Peyer's patch (tissue), 4 donors: ENCODE measurements at regions not wholly inside any gene's neighbourhood (a gene's known extent, or its start where the extent isn't known, plus 50 kb on each side); places are given as distances from the start of the nearest gene placed in this dataset.

Experiments used
- DNase-seq, 3 donors: peaks; one replicate each; pipeline ENCODE4 v3.0.0-alpha.2; 2017 to 2019
- H3K27ac ChIP-seq, 4 donors: fragments of 200-600 bp; sonication (generic); one replicate each; pipeline ENCODE4 v1.5.1; 2016 to 2019
- H3K27me3 ChIP-seq, 2 donors: fragments of 200-600 bp; sonication (generic); one replicate each; pipeline ENCODE4 v1.5.1; 2019
- H3K36me3 ChIP-seq, 3 donors: fragments of 200-600 bp; sonication (generic); one replicate each; pipeline ENCODE4 v1.5.1; 2016 to 2019
- H3K4me1 ChIP-seq, 4 donors: fragments of 200-600 bp; sonication (generic); one replicate each; pipeline ENCODE4 v1.5.1; 2016 to 2019
- H3K4me3 ChIP-seq, 4 donors: fragments of 200-600 bp; sonication (generic); 1 replicate in 3 of 4; 2 replicates in 1 of 4; pipeline ENCODE4 v1.5.1; 2016 to 2019; ENCODE audit warnings: mild to moderate bottlenecking in 1 of 4
- H3K9me3 ChIP-seq, 4 donors: fragments of 200-600 bp; sonication (generic); one replicate each; pipeline ENCODE4 v1.5.1; 2016 to 2019; ENCODE audit warnings: mild to moderate bottlenecking in 1 of 4
- CTCF ChIP-seq, 6 experiments: fragments of 450-650 bp in 4 of 6; fragments of 200-600 bp in 2 of 6; sonication (generic) in 1 of 6; IDR thresholded peaks; one replicate each; pipeline ENCODE4 v1.5.1; 2017 to 2019; ENCODE audit warnings: antibody characterized with exemption in 6 of 6, mild to moderate bottlenecking in 3 of 6, moderate library complexity in 1 of 6
- POLR2A ChIP-seq, 2 donors: fragments of 450-650 bp; IDR thresholded peaks; one replicate each; pipeline ENCODE4 v1.5.1; 2017; ENCODE audit warnings: antibody characterized with exemption in 2 of 2, mild to moderate bottlenecking in 2 of 2, moderate library complexity in 2 of 2

GRCh38 chr11:26032241-26032640 lies 299.7 kb upstream of the ANO3 start:
- no peaks in the 10 kb centered on the region for H3K27me3 ChIP-seq
- TF ChIP-seq POLR2A (IDR thresholded peaks at IDR 0.05) (no peak), CTCF (IDR thresholded peaks at IDR 0.05) (no peak)
- no peak overlapping the region for H3K27ac ChIP-seq
- H3K9me3 ChIP-seq: no peaks in the 10 kb centered on the region
- no peak overlapping the region for H3K4me3 ChIP-seq
- no peak for DNase-seq
- no peaks in the 10 kb centered on the region for H3K36me3 ChIP-seq
- H3K4me1 ChIP-seq: no peaks in the 10 kb centered on the region

- H3K27ac ChIP-seq: no peak overlapping the region
- H3K4me1 ChIP-seq: no peaks in the 10 kb centered on the region
- H3K4me3 ChIP-seq: no peak overlapping the region
- no peaks in the 10 kb centered on the region for H3K9me3 ChIP-seq
- DNase-seq: no peak
- H3K36me3 ChIP-seq: no peaks in the 10 kb centered on the region
- no peaks in the 10 kb centered on the region for H3K27me3 ChIP-seq
- TF ChIP-seq POLR2A (IDR thresholded peaks at IDR 0.05): no peak
- TF ChIP-seq CTCF (IDR thresholded peaks at IDR 0.05): no peak
These were observed 296.2 kb upstream of the ANO3 start for GRCh38 chr11:26035696-26036095.

- H3K36me3 ChIP-seq: no peaks in the 10 kb centered on the region
- H3K27ac ChIP-seq: no peak overlapping the region
- DNase-seq: no peak
- no peak for TF ChIP-seq POLR2A (IDR thresholded peaks at IDR 0.05)
- no peaks in the 10 kb centered on the region for H3K9me3 ChIP-seq
- H3K4me1 ChIP-seq: no peaks in the 10 kb centered on the region
- no peak overlapping the region for H3K4me3 ChIP-seq
- no peaks in the 10 kb centered on the region for H3K27me3 ChIP-seq
These were observed 294.2 kb upstream of the ANO3 start for GRCh38 chr11:26037716-26038115.

- no peak for DNase-seq
- no peaks in the 10 kb centered on the region for H3K9me3 ChIP-seq
- H3K27me3 ChIP-seq: no peaks in the 10 kb centered on the region
- no peaks in the 10 kb centered on the region for H3K36me3 ChIP-seq
- no peak overlapping the region for H3K4me3 ChIP-seq
- no peak overlapping the region for H3K27ac ChIP-seq
- TF ChIP-seq POLR2A (IDR thresholded peaks at IDR 0.05): no peak
- no peak for TF ChIP-seq CTCF (IDR thresholded peaks at IDR 0.05)
- no peaks in the 10 kb centered on the region for H3K4me1 ChIP-seq
These were observed 291.6 kb upstream of the ANO3 start for GRCh38 chr11:26040339-26040738.

GRCh38 chr11:26042113-26042512 lies 289.8 kb upstream of the ANO3 start:
- no peak overlapping the region for H3K4me3 ChIP-seq
- no peaks in the 10 kb centered on the region for H3K9me3 ChIP-seq
- no peak overlapping the region for H3K27ac ChIP-seq
- no peaks in the 10 kb centered on the region for H3K4me1 ChIP-seq
- TF ChIP-seq CTCF (IDR thresholded peaks at IDR 0.05) (no peak), POLR2A (IDR thresholded peaks at IDR 0.05) (no peak)
- DNase-seq: no peak
- H3K36me3 ChIP-seq: no peaks in the 10 kb centered on the region
- no peaks in the 10 kb centered on the region for H3K27me3 ChIP-seq

GRCh38 chr11:26043665-26044064 lies 288.3 kb upstream of the ANO3 start:
- DNase-seq: no peak
- TF ChIP-seq POLR2A (IDR thresholded peaks at IDR 0.05): no peak
- TF ChIP-seq CTCF (IDR thresholded peaks at IDR 0.05): no peak
- H3K9me3 ChIP-seq: no peaks in the 10 kb centered on the region

More at GRCh38 chr11:26043665-26044064, 288.3 kb upstream of the ANO3 start:
- no peaks in the 10 kb centered on the region for H3K27me3 ChIP-seq
- no peak overlapping the region for H3K4me3 ChIP-seq
- H3K27ac ChIP-seq: no peak overlapping the region
- no peaks in the 10 kb centered on the region for H3K4me1 ChIP-seq
- H3K36me3 ChIP-seq: no peaks in the 10 kb centered on the region
